Activated CD4-positive, alpha-beta T cell treated with anti-CD3 and anti-CD28 coated beads for 4 hours (primary cell): ENCODE measurements at regions not wholly inside any gene's neighbourhood (a gene's known extent, or its start where the extent isn't known, plus 50 kb on each side); places are given as distances from the start of the nearest gene placed in this dataset.
"Not testable (repeated sequence)": the region's sequence is repeated elsewhere in the genome, so short reads cannot be mapped to it uniquely, and the experiment has no call there.

Experiments used
- DNase-seq, 2 donors: peaks; one replicate each; pipeline ENCODE4 v3.0.0-alpha.2; 2020

DNA sequence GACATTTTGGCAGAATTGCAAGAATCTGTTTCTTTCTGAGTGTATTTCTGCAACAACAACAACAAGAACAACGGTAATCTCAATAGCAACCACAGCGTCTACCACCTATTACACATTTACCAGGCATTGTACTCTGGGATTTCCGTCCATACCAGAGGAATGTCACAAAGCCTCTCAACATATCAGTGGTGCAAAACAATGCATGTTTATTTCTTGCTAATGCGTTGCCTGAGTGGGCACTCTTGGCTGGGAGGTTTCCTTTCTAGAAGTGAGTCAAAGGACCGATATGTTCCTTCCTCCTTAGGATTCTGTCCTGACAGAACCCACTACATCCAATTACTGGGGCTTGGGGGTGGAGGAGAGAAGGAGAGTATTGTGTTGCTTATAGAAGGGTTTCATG, 585.6 kb downstream of the TSN start:
- DNase-seq: no peak

DNA sequence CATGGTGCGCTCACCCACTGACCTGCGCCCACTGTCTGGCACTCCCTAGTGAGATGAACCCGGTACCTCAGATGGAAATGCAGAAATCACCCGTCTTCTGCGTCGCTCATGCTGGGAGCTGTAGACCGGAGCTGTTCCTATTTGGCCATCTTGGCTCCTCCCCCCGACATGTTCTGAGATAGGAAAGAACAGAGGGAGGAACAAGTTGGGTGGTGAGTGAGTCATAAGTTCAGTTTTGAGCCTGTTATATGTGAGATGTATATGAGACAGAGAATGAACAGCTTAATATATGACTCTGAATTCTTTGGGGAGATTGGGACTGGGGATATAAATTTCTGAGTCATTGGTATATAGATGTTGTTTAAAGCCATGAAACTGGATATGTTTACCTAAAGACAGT, 596.7 kb downstream of the TSN start:
- not testable (repeated sequence) for DNase-seq

DNA sequence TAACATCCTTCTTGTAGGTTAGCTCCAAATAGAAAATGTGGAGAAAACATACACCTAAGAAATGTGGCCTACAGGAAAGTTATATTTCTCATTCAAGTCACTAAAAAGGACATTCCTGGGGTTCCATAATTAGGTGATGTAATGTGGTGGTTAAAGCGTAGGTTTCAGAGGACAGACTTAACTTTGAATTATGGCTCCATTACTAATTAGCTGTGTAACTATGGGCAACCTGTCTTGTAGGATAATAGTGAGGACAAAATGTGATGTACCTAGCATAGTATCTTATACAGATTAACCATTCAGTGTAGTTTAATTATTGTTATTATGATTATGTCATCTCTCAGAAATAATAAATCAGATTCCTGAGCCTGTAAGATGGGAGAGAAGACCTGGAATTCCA, 602.5 kb downstream of the TSN start:
- DNase-seq: no peak

DNA sequence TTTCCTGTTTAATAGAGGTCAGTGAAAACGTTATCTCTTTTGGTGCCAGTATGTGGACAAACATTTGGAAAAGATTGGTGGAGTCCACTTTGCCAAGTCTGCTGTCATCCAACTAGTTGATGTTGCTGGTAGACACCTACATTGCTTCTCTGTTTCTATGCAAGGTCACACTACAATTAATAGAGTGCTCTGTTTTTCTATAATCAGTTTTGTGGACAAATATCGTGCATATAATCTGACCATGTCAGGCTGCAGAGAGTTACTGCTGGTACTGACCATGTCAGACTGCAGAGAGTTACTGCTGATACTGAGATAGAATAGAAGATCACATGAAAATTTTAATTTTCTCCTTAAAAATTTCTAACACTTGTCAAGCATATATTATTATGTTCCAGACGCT, 603.3 kb downstream of the TSN start:
- no peak for DNase-seq

DNA sequence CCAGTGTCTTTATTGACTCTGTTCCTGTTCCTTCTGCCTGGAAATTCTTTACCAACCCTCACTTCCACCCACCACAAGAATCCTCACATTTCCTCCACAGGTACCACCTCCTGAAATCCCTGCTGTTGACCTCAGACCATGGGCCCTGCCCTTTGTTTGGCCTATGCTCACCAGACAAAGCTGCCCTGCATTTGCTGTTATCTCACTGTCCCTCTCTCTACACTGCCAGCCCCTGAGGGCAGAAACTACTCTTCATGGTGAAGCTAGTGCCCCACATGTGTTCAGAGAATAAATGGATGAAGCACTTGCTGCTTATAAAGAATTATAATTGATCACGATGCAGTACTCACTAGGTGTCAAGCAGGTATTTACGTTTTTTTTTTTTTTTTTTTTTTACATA, 608.4 kb downstream of the TSN start:
- DNase-seq: no peak

DNA sequence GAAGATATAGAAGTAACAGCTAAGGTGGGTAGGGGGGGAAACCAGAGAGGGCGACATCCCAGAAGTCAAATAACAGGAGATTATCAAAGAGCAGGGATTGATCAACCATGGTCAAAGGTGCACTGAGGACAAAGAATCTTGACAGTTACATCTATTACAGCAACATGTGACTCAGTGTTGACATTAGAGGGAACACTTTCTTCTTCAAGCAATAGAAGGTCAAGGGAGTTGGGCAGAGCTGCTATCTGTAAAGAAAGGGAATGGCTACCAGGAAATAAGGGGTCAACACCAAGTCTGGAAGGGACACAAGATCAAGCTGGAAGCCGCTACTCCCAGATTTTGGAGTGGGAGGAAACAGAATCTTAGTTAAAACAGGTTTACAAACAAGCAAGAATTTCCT, 611.0 kb downstream of the TSN start:
- no peak for DNase-seq

DNA sequence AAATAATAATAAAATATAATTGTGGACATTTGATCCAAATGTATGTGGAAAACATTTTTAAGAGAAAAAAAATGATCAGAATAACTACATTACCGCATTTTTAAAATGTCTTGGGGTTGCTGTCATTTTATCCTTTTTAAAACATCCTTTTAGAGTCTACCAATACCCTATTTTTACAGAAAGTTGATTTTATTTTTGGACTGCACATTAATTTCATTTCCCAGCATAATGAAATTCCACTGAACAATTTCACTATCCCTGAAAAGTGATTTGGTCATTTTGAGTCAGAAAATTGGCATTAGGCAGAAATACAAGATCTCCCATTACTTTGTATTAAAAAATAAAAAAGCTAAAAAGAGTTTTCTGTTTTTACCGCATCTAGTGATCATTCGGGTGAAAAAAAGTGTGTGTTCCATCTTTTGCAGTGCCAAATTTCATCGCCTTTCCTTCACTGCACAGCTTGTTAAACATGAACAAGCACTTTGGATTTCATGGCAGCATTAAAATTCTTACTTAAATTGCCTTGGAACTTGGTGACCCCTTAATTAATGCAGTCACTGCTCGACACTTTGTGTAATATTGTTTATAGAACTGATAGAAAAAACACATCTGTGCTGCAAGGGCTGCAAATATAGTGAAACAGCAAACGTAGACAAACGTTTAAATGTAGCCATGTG, 611.7 kb downstream of the TSN start:
- no peak for DNase-seq

DNA sequence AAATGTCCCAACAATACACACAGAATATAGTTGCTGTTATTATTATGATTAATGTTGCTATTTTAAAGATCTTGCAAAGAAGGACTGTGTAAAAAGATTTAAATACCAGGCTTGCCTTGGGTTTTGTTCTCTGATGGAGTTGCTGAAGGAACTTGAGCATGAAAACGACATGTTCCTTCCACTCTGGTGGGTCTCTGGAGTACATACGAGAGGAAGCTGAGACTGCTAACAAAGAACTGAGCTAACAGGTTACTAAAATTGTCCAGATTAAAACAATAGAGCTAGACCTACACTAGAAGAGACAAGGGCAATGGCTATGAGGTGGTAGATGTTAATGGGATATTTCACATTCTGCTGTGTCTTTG, 612.2 kb downstream of the TSN start:
- no peak for DNase-seq

DNA sequence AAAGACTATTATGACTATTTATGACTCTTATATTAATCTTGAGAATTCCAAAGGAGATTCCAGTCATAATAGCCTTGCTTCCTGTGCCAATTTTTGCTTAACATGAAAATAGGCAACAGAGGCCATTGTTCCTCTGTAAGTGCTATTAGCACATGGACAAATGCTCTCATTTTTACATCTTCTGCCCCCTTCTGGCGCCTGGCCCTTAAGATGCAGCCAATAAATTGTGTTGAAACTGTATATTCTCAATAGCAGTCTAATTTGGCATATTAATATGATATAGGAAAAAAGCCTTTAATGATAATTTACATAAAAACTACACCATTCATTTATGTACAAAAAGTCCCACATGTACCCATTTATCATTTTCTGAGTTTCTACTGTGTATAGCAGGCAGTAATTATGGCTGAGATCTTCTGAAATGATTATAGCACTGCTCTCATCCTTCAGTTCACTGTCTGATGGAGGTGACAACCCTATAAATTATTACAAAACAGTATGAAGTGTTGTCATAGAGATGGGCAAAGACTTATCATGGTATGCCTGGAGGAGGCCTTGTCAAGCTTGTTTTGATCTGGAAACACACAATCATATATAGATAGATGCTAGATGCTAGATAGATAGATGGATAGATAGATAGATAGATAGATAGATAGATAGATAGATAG, 613.3 kb downstream of the TSN start:
- DNase-seq: no peak

DNA sequence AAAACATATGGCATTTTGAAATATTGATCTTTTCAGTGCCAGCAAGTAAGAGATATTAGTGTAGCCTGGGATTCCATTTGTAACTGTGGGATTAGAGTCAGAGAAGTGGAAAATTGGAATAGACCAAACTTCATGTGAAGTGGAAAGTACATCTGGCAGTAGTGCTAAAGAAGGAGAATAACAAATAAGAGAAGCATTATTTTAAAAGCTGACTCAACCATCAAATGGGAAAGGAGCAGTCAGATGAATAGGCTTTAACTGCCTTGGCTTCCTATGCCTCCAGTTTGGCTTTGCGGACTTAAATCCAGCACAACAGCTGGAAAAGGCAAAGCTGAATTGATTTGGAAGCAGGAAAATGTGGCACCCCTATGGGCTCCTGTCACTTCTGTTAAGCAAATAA, 623.1 kb downstream of the TSN start:
- DNase-seq: no peak

DNA sequence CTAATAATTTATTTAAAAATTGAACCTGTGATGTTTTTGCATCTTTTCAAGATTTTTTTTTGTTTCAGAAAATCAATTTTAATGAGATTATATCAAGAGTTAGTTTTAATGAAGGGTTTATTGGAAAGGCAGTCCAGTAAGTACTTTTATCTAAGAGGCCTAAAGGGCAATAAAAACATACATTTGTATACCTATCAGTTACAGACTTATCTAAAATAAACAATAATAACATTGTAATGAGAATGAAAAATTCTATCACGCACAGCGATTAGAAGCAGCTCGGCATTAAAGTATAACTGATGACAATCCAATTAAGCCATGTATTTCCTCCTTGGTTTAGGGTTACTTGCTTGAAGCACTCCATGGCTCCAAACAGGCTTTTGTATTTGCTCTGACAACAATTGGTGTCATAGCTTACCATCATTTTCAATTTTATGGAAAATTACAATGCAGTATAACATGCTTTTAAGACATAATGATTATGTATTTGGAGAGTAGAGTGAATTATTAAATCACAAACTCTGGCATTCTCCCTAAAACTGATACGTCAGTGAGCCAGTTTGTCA, 629.4 kb downstream of the TSN start:
- no peak for DNase-seq

DNA sequence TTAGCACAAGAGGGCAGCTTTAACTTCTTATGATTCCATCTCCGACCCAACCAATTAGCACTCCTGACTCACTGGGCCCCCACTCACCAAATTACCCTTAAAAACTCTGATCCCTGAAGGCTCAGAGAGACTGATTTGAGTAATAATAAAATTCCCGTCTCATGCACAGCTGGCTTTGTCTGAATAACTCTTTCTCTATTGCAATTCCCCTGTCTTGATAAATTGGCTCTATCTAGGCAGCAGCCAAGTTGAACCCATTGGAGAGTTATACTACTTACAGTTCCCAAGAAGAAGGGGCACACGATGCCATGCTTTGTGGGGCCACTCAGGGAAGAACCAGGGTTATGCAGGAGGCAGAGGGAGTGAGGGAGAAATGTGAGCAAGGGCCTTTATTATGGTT, 632.8 kb downstream of the TSN start:
- DNase-seq: no peak

DNA sequence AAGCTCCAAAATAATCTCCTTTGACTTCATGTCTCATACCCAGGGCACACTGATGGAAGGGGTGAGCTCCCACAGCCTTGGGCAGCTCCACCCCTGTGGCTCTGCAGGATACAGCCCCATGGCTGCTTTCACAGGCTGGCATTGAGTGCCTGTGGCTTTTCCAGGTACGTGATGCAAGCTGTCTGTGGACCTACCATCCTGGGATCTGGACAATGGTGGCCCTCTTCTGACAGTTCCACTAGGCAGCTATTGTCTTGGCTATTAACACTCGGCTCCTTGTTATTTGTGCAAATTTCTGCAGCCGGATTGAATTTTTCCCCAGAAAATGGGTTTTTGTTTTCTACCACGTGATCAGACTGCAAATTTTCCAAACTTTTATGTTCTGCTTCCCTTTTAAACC, 634.2 kb downstream of the TSN start:
- no peak for DNase-seq

DNA sequence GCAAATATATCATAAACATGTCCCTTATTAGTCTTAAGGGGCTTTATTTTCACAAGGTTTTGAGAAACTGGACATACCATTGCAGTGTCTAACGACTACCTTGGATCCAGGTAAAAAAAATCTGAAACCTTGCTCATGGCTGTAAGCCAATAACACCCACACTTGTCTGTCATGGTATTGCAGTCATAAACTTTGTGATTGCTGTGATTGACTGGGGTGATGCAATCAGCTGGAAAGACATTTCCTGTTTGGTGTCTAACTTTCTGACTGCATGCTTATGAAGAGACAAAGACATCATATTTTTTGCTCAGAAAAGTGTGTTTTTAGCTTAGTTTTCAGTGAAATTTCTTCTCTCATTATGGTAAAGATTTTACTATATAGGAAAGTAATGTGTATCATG, 635.0 kb downstream of the TSN start:
- no peak for DNase-seq

DNA sequence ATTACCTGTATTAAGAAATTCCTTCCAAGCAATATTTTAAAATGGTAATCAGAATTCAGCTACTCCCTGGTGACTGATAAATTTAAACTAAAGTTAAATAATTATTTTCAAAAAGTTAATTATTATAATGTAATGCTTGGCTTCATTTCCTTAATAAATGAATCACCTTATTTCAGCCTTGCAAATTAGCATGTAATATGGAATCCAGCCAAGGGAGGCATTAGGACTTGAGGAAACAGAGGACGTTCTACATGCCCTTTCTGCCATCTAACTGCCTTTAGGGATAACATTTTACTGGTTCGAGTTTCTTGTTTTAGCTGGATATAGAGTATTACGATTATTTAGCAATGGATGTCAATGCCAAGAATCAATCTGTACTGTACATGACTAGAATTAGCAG, 636.3 kb downstream of the TSN start:
- no peak for DNase-seq

DNA sequence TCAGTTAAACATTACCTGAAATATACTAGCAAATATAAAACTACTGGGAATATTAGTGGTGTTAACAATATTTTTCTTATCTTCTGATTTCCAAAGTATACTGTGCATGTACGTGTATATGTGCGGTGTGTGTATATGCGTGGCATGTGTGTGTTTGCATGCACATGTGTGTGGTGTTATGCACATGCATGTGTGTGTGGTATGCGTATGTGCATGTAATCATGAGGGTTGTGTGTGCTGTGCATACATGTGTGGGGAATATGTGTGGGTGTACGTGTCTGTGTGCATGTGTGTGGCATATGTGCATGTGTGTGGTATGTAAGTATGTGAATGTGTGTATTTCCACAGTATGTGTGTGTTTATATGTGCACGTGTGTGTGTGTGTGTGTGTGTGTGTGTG, 640.2 kb downstream of the TSN start:
- DNase-seq: no peak

DNA sequence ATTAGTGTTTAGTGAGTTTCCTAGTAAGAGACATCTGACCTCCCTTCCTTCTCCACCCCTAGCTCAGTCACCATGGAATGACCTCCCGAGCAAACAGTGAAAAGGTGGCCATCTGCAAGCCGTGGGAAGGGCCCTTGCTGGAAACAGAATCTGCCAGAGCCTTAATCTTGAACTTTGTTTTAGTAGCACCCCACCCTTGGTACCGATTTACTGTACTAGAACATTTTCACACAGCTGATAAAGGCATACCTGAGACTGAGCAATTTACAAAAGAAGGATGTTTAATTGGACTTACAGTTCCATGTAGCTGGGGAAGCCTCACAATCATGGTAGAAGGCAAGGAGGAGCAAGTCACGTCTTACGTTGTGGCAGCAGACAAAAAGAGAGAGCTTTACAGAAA, 655.8 kb downstream of the TSN start:
- no peak for DNase-seq

DNA sequence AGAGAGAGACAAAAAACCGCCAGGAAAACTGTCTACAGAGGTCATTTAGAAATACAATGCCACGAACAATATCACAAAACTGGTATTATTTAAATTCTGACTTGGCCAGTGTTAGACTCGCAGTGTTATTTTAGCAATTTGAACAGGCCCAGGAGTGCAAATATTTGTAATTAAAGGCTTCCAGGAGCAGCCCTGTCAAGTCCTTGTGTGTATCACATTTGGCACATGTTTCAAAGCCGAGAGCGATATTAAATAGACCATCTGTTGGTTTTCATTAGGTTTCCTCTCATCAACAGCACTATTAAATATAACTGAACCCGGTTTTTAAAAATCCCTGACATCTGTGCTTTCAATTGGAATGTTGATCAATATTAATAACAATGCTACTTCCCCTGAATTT, 656.9 kb downstream of the TSN start:
- DNase-seq: no peak

DNA sequence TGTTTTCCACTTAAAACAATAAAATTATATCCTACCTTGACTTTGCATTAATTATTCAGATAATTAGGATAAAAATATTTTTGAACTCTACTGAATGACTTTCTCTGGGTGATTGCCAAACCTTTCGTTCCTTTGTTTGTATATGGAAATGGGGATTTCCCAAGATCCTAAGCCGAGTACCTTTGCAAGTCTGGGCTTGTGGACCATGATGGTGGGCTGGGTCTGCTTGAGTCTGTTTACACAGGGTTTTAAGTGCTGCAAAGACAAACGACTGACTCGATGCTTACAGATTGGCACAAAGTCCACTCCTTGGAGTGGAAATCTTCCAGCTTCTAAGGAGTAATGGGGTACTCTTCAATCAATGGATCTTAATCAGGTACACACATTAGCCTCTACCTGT, 659.5 kb downstream of the TSN start:
- no peak for DNase-seq

DNA sequence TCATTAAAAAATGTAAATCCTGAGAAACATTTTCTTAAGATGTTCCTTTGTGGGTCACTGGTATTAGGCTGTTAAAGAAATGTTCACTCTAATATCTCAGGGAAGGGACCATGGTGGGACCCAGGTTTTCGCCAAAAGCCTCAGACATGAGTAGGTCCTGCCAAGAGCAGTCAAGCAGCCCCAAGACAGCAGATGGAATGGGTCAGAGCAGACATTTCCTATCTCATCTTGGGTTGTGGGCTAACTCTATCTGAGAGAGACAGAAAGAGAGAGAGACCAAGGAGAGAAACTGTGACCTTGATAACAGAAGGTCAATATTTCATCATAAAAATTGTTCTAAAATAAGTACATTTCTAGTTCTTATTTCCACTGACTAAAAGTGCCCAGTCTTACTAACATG, 661.7 kb downstream of the TSN start:
- no peak for DNase-seq

DNA sequence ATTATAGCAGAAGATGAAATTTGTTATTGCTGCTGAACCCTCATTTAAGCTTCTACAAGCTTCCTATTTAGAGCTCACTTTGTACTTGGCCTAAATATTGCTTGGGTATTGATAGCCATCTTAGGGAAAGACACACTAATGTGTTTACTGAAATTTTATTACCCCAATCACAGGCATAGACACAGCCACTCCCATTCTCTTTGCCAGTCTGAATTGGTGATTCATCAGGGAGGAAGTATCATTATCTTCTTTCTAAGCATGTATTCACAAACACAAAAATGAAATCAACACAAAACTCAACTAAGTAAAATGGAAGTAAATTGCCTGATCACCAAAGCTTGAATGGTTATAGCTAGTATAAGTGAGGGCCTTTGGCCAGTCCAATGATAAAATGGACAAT, 666.3 kb downstream of the TSN start:
- no peak for DNase-seq

DNA sequence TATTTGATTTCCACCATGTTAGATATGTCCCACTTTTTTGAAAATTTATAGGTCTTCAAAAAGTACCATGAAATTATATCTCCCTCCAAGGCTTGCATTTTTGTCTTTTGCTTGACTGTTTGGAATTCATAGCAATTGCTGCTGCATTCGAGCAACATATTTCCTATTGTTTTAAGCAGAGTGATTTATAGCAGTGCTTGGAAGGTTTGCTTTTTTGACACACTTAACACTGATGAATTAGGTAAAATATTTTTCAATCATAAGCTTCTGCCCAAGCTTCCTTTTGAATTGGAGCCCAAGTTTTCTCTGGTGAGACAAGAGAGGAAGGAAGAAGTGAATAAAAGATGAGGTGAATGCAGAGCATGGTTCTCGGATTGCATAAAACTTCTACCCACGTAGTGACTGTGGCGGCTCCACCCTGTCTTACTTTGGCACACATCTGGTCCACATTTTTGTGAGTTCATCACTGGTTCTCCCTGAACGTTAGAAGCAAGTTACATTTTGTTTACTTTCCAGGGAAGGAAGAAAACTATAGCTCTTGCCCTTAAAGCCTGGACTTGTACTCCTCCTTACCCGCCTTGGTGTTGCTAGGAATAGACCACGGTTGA, 667.0 kb downstream of the TSN start:
- no peak for DNase-seq

DNA sequence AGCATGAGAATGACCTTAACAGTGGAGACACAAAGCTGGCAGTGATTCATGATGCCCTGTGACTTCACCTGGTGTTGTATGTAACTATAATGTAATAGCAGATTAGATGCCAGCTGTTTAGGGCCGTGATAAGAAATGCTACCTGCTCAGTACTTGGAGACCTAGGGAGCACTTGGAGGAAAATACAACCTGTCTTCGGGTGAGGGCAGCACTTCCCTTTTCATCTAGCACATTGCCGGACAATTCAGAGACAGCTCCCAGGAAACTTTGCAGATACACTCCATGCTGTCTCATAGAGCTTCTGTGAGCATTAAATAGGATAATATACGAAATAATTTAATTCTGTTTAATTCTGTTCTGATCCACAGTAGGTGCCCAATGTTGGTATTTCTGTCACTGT, 668.5 kb downstream of the TSN start:
- DNase-seq: no peak

DNA sequence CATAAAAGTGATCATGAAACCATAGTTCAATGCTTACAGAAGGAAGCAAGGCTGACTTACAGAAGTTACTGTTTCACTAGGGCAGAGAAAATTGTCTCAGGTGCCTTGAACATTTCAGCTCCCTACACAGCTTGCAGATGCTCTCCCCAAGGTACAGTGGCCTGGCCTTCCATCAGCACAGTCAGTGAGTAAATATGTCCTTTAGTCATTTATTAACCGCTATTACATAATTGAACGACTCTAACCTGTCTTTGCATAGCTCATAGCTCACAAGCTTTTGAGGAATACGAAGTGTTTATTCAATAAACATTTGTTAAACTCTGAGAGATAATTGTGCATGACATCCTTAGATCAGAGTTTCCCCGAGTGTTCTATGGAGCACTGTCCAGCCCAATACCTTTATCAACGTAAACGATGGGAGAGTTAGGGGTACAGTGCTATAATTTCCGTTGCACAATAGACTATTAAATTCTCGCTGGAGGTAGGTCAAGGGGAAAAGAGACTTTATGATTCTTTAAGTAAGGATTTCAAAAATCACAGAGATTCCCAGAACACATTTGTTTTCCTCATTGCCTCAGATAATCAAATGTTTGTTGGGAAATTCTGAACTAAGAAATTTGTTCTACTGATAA, 677.8 kb downstream of the TSN start:
- DNase-seq: no peak
